Upper lobe of left lung (tissue), 4 donors: ENCODE measurements at regions not wholly inside any gene's neighbourhood (a gene's known extent, or its start where the extent isn't known, plus 50 kb on each side); places are given as distances from the start of the nearest gene placed in this dataset.

Experiments used
- EP300 ChIP-seq, 4 donors: sonication (generic); formaldehyde crosslinking; IDR thresholded peaks; one replicate each; pipeline ENCODE4 v1.5.1; 2017; ENCODE audit warnings: antibody characterized with exemption in 4 of 4, control low read depth in 2 of 4
- POLR2A ChIP-seq, 4 donors: fragments of 450-650 bp; IDR thresholded peaks; one replicate each; pipeline ENCODE4 v1.5.1; 2016 to 2017; ENCODE audit warnings: antibody characterized with exemption in 4 of 4, mild to moderate bottlenecking in 2 of 4
- POLR2AphosphoS5 ChIP-seq, 2 donors: sonication (generic); formaldehyde crosslinking; IDR thresholded peaks; one replicate each; pipeline ENCODE4 v1.5.1; 2017; ENCODE audit warnings: antibody characterized with exemption in 2 of 2
- TF ChIP-seq, protein P1 (sequence below), 6 experiments: fragments of 450-650 bp in 4 of 6; fragments of 200-600 bp in 2 of 6; sonication (generic) in 2 of 6; IDR thresholded peaks; one replicate each; pipeline ENCODE4 v1.5.1; 2016 to 2019; ENCODE audit warnings: antibody characterized with exemption in 6 of 6

DNA sequence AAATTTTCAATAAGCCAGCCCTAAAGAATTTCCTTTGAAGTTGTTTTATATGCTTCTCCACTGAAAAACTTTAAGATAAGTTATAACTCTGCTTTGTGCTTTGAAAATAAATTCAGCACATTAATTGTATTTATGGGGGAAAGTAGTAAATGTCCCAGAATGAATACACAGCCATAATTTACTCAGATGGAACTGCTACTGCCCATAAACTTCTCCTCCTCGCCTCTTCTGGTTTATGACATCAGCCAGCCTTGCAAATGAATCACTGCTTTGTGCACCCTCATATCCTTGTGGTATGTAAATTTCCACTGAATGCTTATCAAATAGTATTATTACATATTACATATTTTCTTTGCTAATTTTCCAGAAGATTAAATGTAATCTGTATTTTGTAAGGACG lies 302.0 kb downstream of the DIPK2A start:
- TF ChIP-seq, protein P1, sequence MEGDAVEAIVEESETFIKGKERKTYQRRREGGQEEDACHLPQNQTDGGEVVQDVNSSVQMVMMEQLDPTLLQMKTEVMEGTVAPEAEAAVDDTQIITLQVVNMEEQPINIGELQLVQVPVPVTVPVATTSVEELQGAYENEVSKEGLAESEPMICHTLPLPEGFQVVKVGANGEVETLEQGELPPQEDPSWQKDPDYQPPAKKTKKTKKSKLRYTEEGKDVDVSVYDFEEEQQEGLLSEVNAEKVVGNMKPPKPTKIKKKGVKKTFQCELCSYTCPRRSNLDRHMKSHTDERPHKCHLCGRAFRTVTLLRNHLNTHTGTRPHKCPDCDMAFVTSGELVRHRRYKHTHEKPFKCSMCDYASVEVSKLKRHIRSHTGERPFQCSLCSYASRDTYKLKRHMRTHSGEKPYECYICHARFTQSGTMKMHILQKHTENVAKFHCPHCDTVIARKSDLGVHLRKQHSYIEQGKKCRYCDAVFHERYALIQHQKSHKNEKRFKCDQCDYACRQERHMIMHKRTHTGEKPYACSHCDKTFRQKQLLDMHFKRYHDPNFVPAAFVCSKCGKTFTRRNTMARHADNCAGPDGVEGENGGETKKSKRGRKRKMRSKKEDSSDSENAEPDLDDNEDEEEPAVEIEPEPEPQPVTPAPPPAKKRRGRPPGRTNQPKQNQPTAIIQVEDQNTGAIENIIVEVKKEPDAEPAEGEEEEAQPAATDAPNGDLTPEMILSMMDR (IDR thresholded peaks at IDR 0.05), result no peak
- no peak for TF ChIP-seq POLR2AphosphoS5 (IDR thresholded peaks at IDR 0.05)
- TF ChIP-seq POLR2A (IDR thresholded peaks at IDR 0.05), result no peak
- TF ChIP-seq EP300 (IDR thresholded peaks at IDR 0.05), result no peak
